Sigmoid colon (tissue), 4 donors: ENCODE measurements at regions not wholly inside any gene's neighbourhood (a gene's known extent, or its start where the extent isn't known, plus 50 kb on each side); places are given as distances from the start of the nearest gene placed in this dataset.

Source experiments
- CTCF ChIP-seq, 4 experiments: fragments of 450-650 bp in 3 of 4; fragments of 200-600 bp in 1 of 4; IDR thresholded peaks; one replicate each; pipeline ENCODE4 v1.5.1; 2016 to 2019; ENCODE audit warnings: antibody characterized with exemption in 4 of 4, mild to moderate bottlenecking in 3 of 4, moderate library complexity in 2 of 4
- EP300 ChIP-seq, 4 donors: sonication (generic); formaldehyde crosslinking; IDR thresholded peaks; one replicate each; pipeline ENCODE4 v1.6.1; 2017; ENCODE audit warnings: antibody characterized with exemption in 4 of 4
- POLR2A ChIP-seq, 2 donors: fragments of 450-650 bp; IDR thresholded peaks; one replicate each; pipeline ENCODE4 v1.6.1; 2016; ENCODE audit warnings: antibody characterized with exemption in 2 of 2, mild to moderate bottlenecking in 2 of 2, moderate library complexity in 2 of 2
- POLR2AphosphoS5 ChIP-seq, 4 donors: sonication (generic); formaldehyde crosslinking; IDR thresholded peaks; one replicate each; pipeline ENCODE4 v1.6.1; 2017; ENCODE audit warnings: antibody characterized with exemption in 4 of 4

- TF ChIP-seq CTCF (IDR thresholded peaks at IDR 0.05) (no peak), POLR2AphosphoS5 (IDR thresholded peaks at IDR 0.05) (no peak), POLR2A (IDR thresholded peaks at IDR 0.05) (no peak), EP300 (IDR thresholded peaks at IDR 0.05) (no peak)
Observed at GRCh38 chrX:36947214-36947613, 61.0 kb upstream of the FAM47C start.
